Astrocyte (in vitro differentiated cells and primary cell): ENCODE measurements at regions not wholly inside any gene's neighbourhood (a gene's known extent, or its start where the extent isn't known, plus 50 kb on each side); places are given as distances from the start of the nearest gene placed in this dataset.

Experiments used
- DNase-seq: peaks from one replicate; pipeline ENCODE4 v3.0.0-alpha.2; 2010; ENCODE audit warnings: low read depth
- FAIRE-seq: peaks from 2 replicates; lab custom pipeline; 2011; peaks lifted over from hg19 to GRCh38; lab: Jason Lieb, UNC
- H2AFZ ChIP-seq: 2 replicates; pipeline ENCODE4 v1.6.0; 2012; ENCODE audit warnings: low read depth, low read length, inconsistent platforms
- H3K27ac ChIP-seq: 2 replicates; pipeline ENCODE4 v1.5.1; 2011; ENCODE audit warnings: low read depth, low read length, inconsistent platforms
- H3K27me3 ChIP-seq: 2 replicates; pipeline ENCODE4 v1.6.0; 2011; ENCODE audit warnings: low read length, inconsistent platforms; ENCODE audit not compliant: insufficient read depth
- H3K36me3 ChIP-seq: 2 replicates; pipeline ENCODE4 v1.5.1; 2011; ENCODE audit warnings: low read length, inconsistent platforms; ENCODE audit not compliant: insufficient read depth
- H3K4me1 ChIP-seq: 2 replicates; pipeline ENCODE4 v1.5.1; 2011; ENCODE audit warnings: low read length, inconsistent platforms; ENCODE audit not compliant: insufficient read depth
- H3K4me2 ChIP-seq: 2 replicates; pipeline ENCODE4 v1.6.0; 2012; ENCODE audit warnings: low read length, inconsistent platforms
- H3K4me3 ChIP-seq: 2 replicates; pipeline ENCODE4 v1.5.1; 2011; ENCODE audit warnings: low read depth, mild to moderate bottlenecking, low read length, inconsistent platforms; ENCODE audit not compliant: insufficient read depth
- H3K79me2 ChIP-seq: 2 replicates; pipeline ENCODE4 v1.6.0; 2012; ENCODE audit warnings: mild to moderate bottlenecking, low read length, inconsistent platforms; ENCODE audit not compliant: insufficient read depth
- H3K9ac ChIP-seq: 2 replicates; pipeline ENCODE4 v1.6.0; 2012; ENCODE audit warnings: mild to moderate bottlenecking, low read length, inconsistent platforms
- H3K9me3 ChIP-seq: 2 replicates; pipeline ENCODE4 v1.5.1; 2012; ENCODE audit warnings: low read depth, mild to moderate bottlenecking, low read length, inconsistent platforms; ENCODE audit not compliant: insufficient read depth
- H4K20me1 ChIP-seq: 2 replicates; pipeline ENCODE4 v1.6.0; 2012; ENCODE audit warnings: low read length, inconsistent platforms; ENCODE audit not compliant: insufficient read depth
- H3K27ac Mint-ChIP-seq: one replicate; pipeline ENCODE4 v1.8.0; 2021; ENCODE audit warnings: mild to moderate bottlenecking, mixed read lengths; ENCODE audit not compliant: unreplicated experiment
- H3K27me3 Mint-ChIP-seq: one replicate; pipeline ENCODE4 v1.8.0; 2021; ENCODE audit warnings: low read depth, mixed read lengths; ENCODE audit not compliant: unreplicated experiment
- H3K36me3 Mint-ChIP-seq: one replicate; pipeline ENCODE4 v1.8.0; 2021; ENCODE audit warnings: low read depth, mixed read lengths; ENCODE audit not compliant: unreplicated experiment
- H3K4me1 Mint-ChIP-seq: one replicate; pipeline ENCODE4 v1.8.0; 2021; ENCODE audit warnings: low read depth, mixed read lengths; ENCODE audit not compliant: unreplicated experiment
- H3K4me3 Mint-ChIP-seq: one replicate; pipeline ENCODE4 v1.8.0; 2021; ENCODE audit warnings: mild to moderate bottlenecking, moderate library complexity, mixed read lengths; ENCODE audit not compliant: unreplicated experiment
- H3K9me3 Mint-ChIP-seq: one replicate; pipeline ENCODE4 v1.8.0; 2021; ENCODE audit warnings: mild to moderate bottlenecking, mixed read lengths; ENCODE audit not compliant: unreplicated experiment
- EZH2 ChIP-seq: IDR thresholded peaks from 2 replicates; pipeline ENCODE4 v1.6.1; 2012; ENCODE audit warnings: mild to moderate bottlenecking, low read length, inconsistent platforms; ENCODE audit not compliant: insufficient read depth
- TF ChIP-seq, protein P1 (sequence below): IDR thresholded peaks from 2 replicates; pipeline ENCODE4 v1.5.1; 2011; ENCODE audit warnings: low read depth, mild to moderate bottlenecking, inconsistent platforms, low read length, moderate library complexity; ENCODE audit not compliant: insufficient read depth

DNA sequence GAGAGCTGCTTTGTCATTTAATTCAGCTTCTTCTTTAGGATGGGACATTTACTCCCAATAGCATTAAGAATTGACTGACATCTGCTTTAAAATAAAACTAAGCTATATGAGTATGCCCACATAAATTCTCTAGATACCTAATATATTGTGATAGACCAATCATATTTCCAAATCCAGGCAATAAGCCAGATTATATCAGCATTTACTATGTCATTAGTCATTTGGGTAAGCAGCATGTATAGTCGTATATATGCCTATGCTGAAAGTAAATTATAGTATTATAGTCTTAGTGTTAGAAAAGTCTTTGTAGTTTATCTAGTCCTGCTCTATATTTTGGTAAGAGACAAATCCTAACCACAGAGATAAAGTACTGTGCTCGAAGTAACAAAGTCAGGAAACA is 958.1 kb downstream of the KCNJ2 start:
- Histone ChIP-seq H3K4me1 (no peaks in the 10 kb centered on the region), H3K9ac (no peak overlapping the region), H3K79me2 (no peaks in the 10 kb centered on the region), H3K4me3 (no peak overlapping the region), H2AFZ (no peak overlapping the region), H3K4me2 (no peak overlapping the region), H3K9me3 (no peaks in the 10 kb centered on the region), H3K27me3 (no peaks in the 10 kb centered on the region), H3K27ac (no peak overlapping the region), H3K36me3 (no peaks in the 10 kb centered on the region), H4K20me1 (no peaks in the 10 kb centered on the region)
- H3K27me3 Mint-ChIP-seq: peaks cover 2% of the 10 kb centered on the region
- FAIRE-seq: no peak
- H3K4me3 Mint-ChIP-seq: no peak overlapping the region
- no peak for TF ChIP-seq EZH2
- TF ChIP-seq, protein P1, sequence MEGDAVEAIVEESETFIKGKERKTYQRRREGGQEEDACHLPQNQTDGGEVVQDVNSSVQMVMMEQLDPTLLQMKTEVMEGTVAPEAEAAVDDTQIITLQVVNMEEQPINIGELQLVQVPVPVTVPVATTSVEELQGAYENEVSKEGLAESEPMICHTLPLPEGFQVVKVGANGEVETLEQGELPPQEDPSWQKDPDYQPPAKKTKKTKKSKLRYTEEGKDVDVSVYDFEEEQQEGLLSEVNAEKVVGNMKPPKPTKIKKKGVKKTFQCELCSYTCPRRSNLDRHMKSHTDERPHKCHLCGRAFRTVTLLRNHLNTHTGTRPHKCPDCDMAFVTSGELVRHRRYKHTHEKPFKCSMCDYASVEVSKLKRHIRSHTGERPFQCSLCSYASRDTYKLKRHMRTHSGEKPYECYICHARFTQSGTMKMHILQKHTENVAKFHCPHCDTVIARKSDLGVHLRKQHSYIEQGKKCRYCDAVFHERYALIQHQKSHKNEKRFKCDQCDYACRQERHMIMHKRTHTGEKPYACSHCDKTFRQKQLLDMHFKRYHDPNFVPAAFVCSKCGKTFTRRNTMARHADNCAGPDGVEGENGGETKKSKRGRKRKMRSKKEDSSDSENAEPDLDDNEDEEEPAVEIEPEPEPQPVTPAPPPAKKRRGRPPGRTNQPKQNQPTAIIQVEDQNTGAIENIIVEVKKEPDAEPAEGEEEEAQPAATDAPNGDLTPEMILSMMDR: no peak
- DNase-seq: no peak
- no peaks in the 10 kb centered on the region for H3K4me1 Mint-ChIP-seq
- H3K9me3 Mint-ChIP-seq: no peaks in the 10 kb centered on the region
- H3K36me3 Mint-ChIP-seq: no peaks in the 10 kb centered on the region
- H3K27ac Mint-ChIP-seq: no peak overlapping the region

DNA sequence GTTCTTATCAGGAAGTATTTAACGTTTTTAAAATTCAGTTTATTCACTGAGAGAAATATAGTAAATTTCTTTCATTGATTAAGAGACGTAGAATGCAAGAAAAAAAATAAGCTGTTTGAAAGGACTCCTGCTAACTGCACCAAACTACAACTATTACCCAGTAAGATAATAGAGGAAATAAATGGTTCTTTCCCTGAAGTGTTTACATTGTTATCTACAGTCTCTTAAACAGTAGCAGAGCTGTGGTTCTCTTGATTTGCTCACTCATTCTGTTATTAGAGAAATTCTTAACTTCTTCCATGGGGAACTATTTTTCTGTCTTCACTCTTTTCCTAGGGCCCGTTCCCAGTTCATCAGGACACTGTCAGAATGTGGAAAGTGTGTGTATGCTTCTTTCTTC is 973.0 kb downstream of the KCNJ2 start:
- no peak overlapping the region for H3K27ac ChIP-seq

DNA sequence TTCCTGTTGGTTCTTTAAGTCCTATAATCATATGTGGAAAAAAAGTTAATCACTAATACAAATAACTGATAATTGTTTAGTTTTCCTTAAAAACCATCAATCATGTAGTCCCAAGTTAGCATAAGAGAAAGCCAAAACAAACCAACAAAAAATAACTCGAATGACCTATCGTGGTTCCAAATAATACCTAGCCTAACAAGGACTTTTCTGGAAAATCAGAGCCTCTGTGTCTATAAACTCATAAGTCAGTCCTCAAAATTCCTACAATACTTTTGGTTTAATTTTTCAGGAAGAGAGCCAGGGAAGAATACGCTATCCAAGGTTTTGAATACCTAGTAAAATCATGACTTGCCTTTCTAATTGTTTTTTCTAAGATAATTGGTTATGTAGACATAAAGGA is 975.3 kb upstream of the SOX9 start:
- Mint-ChIP-seq H3K9me3 (no peaks in the 10 kb centered on the region), H3K4me3 (no peak overlapping the region), H3K27me3 (no peaks in the 10 kb centered on the region), H3K36me3 (no peaks in the 10 kb centered on the region), H3K4me1 (no peaks in the 10 kb centered on the region), H3K27ac (no peak overlapping the region)
- no peaks in the 10 kb centered on the region for H3K79me2 ChIP-seq
- no peaks in the 10 kb centered on the region for H4K20me1 ChIP-seq
- no peaks in the 10 kb centered on the region for H3K36me3 ChIP-seq
- no peak overlapping the region for H3K4me3 ChIP-seq
- H3K4me2 ChIP-seq: no peak overlapping the region
- TF ChIP-seq, protein P1: no peak
- no peak for TF ChIP-seq EZH2
- H3K9me3 ChIP-seq: no peaks in the 10 kb centered on the region
- H3K9ac ChIP-seq: no peak overlapping the region
- no peak overlapping the region for H3K27ac ChIP-seq
- no peak overlapping the region for H2AFZ ChIP-seq
- no peaks in the 10 kb centered on the region for H3K27me3 ChIP-seq
- no peaks in the 10 kb centered on the region for H3K4me1 ChIP-seq
- FAIRE-seq: no peak
- DNase-seq: peak; percentile 63

More for the DNA sequence above, 973.0 kb downstream of the KCNJ2 start:
- no peak overlapping the region for H3K4me2 ChIP-seq
- H3K79me2 ChIP-seq: no peaks in the 10 kb centered on the region
- no peaks in the 10 kb centered on the region for H3K9me3 ChIP-seq
- H3K27ac Mint-ChIP-seq: no peak overlapping the region
- no peak overlapping the region for H2AFZ ChIP-seq
- H3K4me3 ChIP-seq: no peak overlapping the region
- no peaks in the 10 kb centered on the region for H3K4me1 Mint-ChIP-seq
- no peaks in the 10 kb centered on the region for H3K36me3 ChIP-seq
- H3K4me3 Mint-ChIP-seq: no peak overlapping the region
- no peaks in the 10 kb centered on the region for H3K27me3 Mint-ChIP-seq
- no peaks in the 10 kb centered on the region for H4K20me1 ChIP-seq
- FAIRE-seq (no peak), DNase-seq (peak; percentile 23)
- no peaks in the 10 kb centered on the region for H3K4me1 ChIP-seq
- TF ChIP-seq, protein P1: no peak
- no peak for TF ChIP-seq EZH2
- H3K27me3 ChIP-seq: no peaks in the 10 kb centered on the region
- no peaks in the 10 kb centered on the region for H3K9me3 Mint-ChIP-seq
- H3K9ac ChIP-seq: no peak overlapping the region
- H3K36me3 Mint-ChIP-seq: no peaks in the 10 kb centered on the region
